GM19023 (cell line): ENCODE measurements at regions not wholly inside any gene's neighbourhood (a gene's known extent, or its start where the extent isn't known, plus 50 kb on each side); places are given as distances from the start of the nearest gene placed in this dataset.
"Not testable (repeated sequence)": the region's sequence is repeated elsewhere in the genome, so short reads cannot be mapped to it uniquely, and the experiment has no call there.

Experiments used
- ATAC-seq: cut with Tn5 transposase; IDR thresholded peaks from one replicate; pipeline ENCODE4 v1.9.1; 2021; ENCODE audit warnings: mild to moderate bottlenecking, moderate library complexity; ENCODE audit not compliant: unreplicated experiment

DNA sequence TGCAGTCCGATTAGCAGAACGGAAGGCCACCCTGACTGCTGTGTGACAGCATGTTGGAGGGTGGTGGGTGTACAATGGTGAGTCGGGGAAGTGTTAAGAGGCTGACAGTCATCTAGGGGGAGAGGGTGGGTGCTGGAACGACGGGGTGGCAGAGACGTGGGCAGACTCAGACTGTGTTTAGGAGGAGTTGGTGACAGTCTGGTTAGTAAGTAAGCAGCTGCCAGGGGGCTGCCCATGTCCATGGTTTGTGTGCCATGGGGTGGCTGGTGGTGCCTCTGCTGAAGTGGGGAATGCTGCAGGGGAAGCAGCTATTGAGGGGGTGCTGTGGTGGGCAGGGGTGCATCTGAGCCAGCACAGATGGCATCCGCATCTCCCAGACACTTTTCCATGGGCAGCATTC is 51.3 kb upstream of the BOD1 start:
- ATAC-seq: no peak

DNA sequence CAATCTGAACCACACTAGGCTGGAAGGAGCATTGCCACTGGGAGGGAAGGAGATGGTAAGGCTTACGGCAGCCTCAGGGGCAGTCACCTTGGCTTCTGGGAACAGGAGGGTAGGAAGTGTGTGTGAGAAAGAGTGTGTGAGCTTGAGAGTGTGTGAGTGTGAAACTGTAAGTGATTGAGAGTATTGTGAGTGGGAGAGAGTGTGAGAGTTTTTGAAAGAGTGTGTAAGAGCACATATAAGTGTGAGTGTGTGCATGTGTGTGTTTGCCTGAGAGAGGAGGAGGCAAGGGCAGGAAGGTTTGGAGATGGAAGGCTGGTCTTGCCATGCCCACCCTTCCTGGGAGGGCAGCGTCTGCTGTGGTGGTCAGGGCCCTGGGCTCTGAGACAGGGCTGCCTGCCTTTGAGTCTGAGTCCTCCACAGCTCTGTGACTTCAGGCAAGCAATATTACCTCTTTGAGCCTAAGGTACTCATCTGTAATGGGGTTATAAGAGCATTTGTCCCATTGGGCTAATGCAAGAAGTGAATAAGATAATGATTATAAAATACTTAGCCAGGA is 51.9 kb upstream of the BOD1 start:
- ATAC-seq: no peak

DNA sequence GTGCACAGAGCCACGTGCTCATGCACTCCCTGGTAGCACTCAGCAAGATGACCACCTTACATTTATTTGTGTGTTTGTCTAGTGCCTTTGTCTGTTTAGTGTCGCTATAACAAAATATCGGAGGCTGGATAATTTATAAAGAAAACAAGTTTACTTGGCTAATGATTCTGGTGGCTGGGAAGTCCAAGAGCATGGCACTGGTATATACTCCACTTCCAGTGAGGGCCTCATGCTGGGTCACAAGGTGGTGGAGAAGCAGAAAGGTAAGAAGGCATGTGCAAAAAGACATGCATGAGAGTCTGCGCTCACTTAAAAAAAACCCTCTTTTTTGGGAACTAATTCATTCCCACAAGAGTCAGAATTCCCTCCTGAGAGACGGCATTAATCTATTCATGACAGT is 52.5 kb upstream of the BOD1 start:
- ATAC-seq: no peak

DNA sequence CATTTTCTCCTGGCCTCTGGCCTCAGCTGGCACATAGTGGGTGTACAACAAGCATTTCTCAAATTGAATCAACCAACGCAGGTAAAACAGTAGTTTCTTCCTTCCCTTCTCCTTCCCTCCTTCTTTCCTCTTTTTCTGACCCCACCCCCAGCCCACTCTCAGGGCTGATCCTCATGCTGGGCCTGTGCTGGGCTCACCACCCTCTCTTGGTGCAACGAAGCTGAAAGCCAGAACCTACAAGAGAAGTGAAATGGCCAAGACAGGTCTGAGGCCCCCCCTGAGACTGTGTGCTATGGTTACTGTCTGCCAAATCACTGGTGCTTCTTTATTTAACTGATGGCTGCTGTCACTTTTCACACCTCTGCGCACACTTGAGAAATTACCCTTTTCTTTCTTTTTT is 53.0 kb upstream of the BOD1 start:
- ATAC-seq: no peak

DNA sequence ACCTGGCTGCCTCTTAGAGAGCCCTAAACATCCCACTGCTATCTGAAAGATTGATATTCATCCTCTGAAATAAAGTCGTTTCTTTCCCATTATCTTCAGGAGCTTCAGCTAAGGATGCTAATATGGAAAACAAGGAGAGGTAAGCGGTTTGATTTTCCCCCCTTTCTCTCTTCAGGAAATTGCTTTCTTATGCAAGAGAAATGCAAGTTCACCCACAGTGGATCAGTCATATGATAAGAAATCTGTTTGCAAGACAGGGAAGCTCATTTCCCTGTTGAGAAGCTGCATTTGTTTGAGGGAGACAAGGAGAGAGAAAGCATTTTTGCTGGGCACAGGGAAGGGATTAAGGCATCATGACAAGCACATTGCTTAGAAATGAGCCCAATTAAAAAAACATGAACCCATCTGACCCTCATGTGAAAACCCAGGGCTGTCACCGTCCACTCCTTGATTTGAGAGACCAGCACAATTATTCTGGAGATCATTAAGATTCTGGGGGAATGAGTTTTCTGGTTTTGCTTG is 53.7 kb upstream of the BOD1 start:
- no peak for ATAC-seq

DNA sequence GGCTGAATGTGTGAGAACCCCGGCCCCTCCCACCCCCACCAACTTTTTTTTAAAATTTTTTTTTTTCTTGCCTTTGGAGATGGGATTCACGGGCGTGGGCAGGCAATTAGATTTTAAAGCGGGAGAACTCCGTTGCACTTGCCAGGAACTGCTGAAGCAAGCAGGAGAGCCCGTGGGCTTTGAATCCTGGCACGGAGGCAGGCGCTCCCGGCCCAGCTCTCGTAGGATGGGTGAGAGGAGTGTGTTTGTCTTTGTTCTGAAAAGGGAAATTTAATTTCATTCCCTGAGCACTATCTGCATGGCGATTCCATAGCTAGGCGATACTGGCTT is 54.3 kb upstream of the BOD1 start:
- no peak for ATAC-seq

DNA sequence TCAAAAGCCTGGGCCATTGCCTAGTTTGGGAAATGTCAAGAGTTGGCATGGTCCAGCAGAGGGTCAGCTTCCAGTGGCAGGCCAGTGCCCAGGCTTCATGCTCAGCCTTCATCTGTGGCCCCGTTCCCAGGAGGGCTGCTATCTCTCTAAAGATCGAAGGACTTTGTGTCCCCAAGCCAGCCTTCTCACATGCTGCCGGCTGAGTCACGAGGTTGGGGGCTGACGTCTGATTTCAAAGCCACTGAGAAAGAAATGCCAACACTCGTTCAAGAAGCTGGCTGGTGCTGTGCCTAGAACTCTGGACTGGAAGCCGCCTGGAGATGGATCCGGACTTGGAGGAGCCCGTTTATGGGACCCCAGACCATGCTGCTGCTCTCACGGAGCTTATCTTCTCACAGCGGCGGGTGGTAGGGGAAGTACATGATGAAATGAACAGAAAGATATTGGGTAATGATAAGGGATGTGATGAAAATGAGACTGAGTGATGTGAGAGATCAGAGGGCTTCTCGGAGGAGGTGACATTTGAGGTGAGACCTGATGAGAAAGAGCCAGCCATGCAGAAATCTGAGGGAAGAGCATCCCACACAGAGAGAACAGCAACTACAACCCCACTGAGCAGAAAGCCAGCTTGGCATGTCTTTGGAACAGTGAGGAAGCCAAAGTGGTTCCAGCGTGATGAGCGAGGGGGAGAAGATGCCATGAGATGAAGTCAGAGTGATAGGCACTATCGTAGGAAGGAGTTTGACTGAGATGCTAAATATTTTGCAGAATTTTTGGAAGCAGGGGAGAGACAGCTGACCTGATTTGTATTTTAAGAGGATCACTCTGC is 54.9 kb upstream of the BOD1 start:
- ATAC-seq: no peak

DNA sequence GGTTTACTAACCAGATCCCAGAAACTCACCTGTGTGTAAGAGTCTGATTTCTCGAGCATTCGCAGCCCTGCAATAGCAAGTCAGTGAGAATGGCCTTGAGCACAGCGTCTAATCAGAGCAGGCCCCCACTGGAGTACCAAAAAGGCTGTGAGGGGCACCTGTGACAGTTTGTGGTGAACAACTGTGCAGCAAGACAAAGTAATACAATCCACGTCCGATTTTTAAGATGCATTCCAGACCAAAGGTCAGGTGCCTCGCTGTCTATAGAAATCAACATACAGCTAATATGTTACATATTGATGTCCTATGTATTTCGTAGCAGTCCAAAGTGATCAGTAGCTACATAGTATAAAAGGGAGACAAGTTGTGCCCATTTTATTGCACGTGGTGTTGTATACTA is 55.7 kb upstream of the BOD1 start:
- no peak for ATAC-seq

DNA sequence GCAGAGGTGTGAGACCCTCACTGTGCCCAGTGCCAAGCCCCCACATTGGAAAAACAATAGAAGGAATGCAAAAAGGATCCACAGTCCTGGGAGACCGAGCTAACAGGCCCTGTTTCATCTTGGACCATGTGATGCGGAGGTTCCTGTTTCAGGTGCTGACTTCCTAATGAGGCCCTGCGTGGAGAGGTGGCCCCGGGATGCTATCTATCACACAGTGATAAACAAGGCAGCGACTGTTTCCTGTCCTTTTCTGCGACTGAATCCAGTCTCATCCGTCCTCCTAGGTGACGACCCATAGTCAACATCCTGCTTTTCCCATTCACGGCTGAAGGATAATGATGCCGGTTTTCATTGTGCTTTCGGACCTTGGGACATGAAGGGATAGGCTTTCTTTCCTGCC is 56.4 kb upstream of the BOD1 start:
- no peak for ATAC-seq

DNA sequence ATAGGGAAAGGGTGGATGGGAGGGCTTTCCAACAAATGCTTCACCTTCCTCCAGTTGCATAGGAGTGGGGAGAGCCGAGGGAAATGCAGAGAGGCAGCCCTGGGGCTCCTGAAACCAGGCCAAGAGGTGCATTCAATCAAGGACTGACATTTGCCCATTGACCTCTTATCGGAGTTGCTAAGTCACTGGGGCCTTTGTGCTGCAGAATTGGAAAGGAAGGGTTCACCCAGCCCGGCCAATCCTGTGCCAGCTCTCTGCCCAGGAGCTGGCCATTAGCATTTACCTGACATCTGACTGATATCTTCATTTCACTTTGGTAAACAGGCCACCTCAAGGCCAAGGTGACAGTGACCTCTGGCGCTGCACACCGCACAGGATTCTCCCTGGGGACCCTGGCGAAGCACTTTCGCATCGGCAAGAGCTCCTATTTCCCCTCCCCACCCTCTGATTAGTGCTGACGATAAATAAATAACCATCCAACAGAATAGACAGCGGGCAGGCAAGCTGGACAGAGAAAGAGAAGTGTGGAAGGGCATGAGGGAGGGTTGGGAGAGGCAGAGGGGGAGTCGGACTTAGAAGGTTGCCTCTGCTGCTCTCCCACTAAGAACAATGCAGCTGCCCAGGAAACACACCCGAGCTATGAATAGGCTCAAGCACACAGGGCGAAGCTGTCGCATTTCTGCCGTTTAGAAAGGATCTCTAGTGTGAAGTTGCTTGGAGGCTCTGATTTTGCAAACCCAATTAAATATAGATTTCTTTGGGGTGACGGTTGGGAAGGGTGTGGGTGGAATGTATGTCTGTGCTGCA is 57.0 kb upstream of the BOD1 start:
- ATAC-seq: no peak

DNA sequence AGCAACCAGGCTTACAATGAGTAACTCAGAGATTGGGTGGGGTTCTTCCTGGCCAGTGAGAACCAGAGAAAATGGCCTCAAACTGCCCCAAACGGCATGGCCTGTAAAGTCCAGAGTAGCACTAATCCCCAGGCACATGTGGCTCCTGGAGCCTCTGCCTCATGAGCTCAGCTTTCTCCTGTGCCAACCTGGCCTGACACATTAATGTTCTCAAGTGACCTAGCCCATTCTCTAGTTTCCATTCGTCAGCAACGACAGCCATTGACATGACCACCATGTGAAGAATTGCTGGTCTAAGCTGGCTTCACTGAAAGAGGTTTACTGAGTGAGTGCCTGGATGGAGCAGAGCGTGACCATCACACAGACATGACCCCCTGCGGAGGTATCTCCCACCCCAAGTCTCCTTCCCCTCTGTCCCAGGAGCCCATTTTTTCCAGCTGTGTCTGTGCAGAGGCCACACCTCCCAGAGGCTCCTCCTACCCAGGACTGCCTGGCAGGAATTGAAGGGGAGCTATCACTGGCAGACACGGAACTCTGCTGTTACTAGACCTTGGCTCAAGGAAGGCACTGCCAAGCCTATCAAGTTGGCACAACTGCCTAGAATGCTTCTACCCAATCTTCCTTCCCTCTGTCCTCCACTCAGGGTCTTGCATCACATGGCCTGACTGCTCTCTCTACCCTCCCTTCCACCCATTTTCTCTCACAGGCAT is 59.0 kb upstream of the BOD1 start:
- ATAC-seq: no peak

DNA sequence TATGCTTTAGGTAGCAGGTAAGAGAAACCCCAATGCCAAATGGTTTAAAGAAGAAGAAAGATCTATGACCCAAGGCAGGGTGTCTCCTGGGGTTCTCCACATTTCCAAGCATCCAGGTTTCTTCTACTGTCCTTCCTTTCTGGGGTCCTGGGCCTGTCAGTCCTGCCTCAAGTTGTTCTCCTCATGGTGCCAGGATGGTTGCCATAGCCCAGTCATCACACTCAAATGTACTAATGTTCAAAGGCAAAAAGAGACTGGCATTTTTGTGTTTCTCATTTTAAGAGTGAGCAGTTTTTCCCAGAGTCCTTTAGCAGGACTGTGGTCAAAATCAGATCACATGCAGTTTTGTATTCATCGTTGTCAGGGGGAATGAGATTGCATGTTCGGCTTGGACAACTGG is 59.9 kb upstream of the BOD1 start:
- no peak for ATAC-seq

DNA sequence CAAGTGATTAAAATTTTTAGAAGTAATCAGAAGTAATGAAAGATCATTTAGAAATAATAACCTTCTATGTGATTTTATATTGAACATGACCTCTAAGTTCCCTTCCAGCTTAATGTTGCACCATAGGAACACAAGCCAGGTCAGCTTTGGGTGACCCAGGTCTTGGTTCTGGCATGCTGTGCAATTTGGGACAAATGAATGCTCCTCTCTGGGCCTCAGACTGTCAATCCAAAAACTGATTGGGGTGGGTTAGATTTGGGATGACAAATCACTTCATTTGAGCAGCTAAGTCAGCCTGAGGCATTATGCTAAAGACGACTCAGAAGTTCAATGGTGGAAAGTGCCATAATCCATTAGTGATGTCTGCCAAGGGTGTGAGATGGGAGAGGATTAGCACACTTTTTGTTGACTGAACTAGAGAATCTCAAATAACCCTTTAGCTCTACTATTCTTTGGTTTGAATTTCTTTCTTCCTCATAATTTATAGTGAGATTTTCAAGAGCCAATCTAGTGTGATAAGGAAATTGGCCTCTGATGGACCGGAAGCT is 60.7 kb upstream of the BOD1 start:
- ATAC-seq: no peak

DNA sequence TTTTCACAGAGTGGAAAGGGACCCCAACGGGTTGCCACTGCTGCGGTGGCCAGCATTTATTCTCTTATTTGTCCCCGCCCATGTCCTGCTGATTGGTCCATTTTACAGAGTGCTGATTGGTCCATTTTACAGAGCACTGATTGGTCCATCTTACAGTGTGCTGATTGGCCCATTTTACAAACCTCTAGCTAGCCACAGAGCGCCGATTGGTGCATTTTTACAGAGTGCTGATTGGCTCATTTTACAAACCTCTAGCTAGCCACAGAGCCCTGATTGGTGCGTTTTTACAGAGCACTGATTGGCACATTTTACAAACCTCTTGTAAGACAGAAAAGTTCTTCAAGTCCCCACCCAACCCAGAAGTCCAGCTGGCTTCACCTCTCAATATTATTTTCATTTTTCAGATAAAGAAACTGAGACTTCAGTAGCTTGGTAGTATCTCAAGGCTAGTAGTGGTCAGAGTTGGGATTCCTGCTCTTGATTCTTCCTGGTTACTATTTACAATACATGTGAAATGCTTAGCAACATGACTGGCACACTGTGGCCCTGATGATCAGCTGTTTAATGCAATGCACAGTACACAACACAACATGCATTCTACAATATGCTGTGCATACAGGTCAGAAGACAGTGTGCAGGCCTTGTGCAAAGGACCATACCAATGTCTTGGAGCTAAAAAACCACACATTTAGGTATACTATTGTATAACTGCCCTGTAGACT is 63.6 kb upstream of the BOD1 start:
- ATAC-seq: peak; percentile 72

DNA sequence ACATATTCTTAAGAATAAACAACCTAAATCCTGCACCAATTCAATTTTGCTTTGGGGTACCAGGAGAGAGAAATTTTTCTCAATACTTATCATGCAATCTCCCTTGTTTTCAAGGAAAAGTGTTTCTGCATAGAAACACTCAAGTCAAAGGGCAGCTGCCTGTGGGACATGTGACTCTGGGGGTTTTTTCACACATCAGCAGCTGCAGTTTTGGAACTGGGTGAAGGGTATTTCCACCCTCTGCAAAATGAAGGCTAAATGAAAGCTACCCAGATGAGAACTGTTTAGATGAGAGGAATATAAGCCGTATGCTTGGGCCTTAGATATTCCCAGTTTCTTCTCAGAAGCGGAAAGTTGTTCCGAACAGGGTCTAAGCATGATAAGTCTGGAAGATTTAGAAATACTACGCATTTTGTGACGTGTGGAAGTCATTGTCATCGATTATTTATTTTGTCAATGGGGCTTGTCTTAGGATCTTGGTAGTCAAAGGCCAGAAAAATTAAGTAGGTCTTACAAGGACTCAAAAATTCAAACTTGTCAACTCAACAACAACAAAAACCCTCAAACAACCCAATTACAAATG is 64.3 kb upstream of the BOD1 start:
- peak; percentile 77 for ATAC-seq

DNA sequence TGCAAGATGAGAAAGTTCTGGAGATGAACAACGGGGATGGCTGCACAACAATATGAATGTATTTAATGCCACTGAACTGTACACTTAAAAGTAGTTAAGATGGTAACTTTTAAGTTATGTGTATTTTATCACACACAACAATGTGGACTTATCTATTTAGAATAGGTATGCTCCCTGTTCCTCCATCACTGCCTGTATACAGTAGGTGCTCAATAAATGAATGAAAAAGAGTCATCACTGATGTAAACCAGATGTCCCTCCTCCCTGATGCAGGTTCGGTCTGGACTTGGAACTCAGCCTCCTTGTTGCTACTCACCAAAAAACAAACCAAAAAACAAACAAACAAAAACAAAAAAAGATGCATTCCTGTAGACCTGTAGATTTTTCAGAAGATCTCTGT is 65.9 kb upstream of the BOD1 start:
- no peak for ATAC-seq

DNA sequence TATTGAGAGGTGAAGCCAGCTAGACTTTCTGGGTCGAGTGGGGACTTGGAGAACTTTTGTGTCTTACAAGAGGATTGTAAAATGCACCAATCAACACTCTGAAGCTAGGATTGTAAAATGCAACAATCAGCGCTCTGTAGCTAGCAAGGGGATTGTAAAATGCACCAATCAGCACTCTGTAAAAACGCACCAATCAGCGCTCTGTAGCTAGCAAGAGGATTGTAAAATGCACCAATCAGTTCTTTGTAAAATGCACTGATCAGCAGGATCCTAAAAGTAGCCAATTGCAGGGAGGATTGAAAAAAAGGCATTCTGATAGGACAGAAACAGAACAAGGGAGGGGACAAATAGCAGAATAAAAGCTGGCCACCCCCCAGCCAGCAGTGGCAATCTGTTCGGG is 68.1 kb upstream of the BOD1 start:
- ATAC-seq: not testable (repeated sequence)

DNA sequence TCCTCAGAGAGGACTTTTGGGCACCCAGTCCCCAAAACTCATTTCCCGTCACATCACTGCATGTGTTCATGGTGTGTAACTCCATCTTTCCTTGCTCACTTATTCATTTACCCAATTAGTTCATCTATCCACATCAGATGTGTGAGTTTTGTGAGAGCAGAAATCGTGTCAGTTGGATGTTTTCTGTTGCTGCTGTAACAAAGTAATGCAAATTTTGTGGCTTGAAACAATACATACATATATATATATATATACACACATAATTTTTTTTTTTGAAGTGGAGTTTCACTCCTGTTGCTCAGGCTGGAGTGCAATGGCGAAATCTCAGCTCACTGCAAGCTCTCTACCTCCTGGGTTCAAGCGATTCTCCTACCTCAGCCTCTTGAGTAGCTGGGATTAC is 70.5 kb upstream of the BOD1 start:
- ATAC-seq: no peak

DNA sequence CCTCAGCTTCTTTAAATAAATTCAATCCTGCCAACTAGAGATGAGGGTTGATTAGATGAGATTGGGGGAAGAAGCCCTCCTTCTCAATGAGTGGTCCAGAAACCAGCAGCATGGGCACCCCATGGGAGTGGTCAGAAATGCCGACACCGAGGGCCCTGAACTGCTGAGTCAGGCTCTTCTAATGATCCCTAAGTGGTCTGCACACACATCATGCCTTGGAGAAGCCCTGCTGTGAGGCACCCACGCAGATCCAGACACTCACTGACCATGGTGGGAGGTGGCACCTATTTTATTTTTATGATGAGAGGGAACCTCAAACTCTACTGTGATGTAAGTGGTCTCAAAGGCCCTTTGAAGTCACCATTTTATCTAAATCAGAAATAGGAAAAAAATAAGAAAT is 72.3 kb upstream of the BOD1 start:
- no peak for ATAC-seq

DNA sequence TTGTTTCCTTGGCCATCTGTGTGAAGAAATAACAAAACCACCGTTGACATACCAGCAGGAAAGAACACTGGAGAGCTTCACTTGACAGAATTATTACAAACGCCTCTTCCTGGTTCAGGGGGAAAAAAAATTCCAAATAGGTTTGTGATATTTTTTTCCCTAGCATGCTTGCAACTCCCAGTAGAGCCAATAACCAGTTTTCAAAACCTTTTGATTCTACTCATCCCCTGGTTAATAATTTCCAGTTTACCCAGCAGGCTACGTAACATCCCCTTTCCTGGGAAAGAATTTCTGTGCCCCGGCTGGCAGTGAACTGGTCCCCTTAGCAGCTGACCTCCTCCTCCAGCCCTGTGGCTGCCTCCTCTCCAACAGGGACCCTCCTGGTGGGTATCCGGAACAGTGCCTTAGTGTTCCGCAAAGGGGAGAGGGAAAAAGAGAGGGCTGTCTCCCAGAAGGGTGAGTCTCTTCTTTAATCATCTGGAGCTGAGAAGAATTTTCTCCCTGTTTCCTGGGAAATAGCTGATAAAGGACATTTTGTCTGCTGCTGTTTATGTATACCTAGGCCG is 72.8 kb upstream of the BOD1 start:
- no peak for ATAC-seq
